Pancreas (tissue), 10 donors: ENCODE measurements at regions not wholly inside any gene's neighbourhood (a gene's known extent, or its start where the extent isn't known, plus 50 kb on each side); places are given as distances from the start of the nearest gene placed in this dataset.

ENCODE experiments used
- ATAC-seq, 4 donors: fragments of 200-7000 bp; cut with Tn5 transposase; one replicate each; pipeline versions ENCODE4 v1.8.0 to v1.9.1; 2020; ENCODE audit warnings: mild to moderate bottlenecking in 4 of 4, moderate library complexity in 4 of 4
- DNase-seq, 6 donors: peaks; one replicate each; pipeline ENCODE4 v3.0.0-alpha.2; 2020
- FAIRE-seq: peaks from 2 replicates; lab custom pipeline; 2012; peaks lifted over from hg19 to GRCh38; lab: Jason Lieb, UNC
- H3K27ac ChIP-seq, 4 donors: fragments of 200-600 bp; sonication (generic); 1 replicate in 3 of 4; 2 replicates in 1 of 4; pipeline versions ENCODE4 v1.5.0 to v1.8.0; 2020
- H3K27me3 ChIP-seq, 4 donors: fragments of 200-600 bp; one replicate each; pipeline ENCODE4 v1.8.0; 2021
- H3K36me3 ChIP-seq, 3 donors: fragments of 200-600 bp; sonication (generic) in 1 of 3; one replicate each; pipeline versions ENCODE4 v1.5.0 to v1.8.0; 2020 to 2021
- H3K4me1 ChIP-seq, 3 donors: fragments of 200-600 bp; one replicate each; pipeline ENCODE4 v1.8.0; 2021
- H3K4me3 ChIP-seq, 4 donors: fragments of 200-600 bp; sonication (generic) in 2 of 4; one replicate each; pipeline versions ENCODE4 v1.5.0 to v1.8.0; 2020 to 2021
- H3K9me3 ChIP-seq, 4 donors: fragments of 200-600 bp; one replicate each; pipeline ENCODE4 v1.8.0; 2021
- whole genome bisulfite sequencing, 2 donors: extraction: QIAGEN DNeasy Blood & Tissue Kit; methylation state at CpG; one replicate each; pipeline ENCODE4 v1.1.7; 2013; 5-methylcytosine and 5-hydroxymethylcytosine counted together
- intact Hi-C, 3 donors: fragments of 100-400 bp; cut with DNase I; formaldehyde crosslinking; loops; one replicate each; pipeline versions ENCODE4 v1.11.1 to v1.14.2; 2022
- TF ChIP-seq, protein P1 (sequence below), 4 donors: fragments of 200-600 bp; sonication (generic) in 3 of 4; IDR thresholded peaks; one replicate each; pipeline versions ENCODE4 v1.5.0 to v1.8.0; 2021; ENCODE audit warnings: antibody characterized with exemption in 4 of 4
- donor health status: healthy with polysubstance abuse.
- donor health status: DM: no; HTN: no; CAD: no; lungs with moderate emphysema.
- donor health status: DM: no; HTN: no; CAD: no.
- donor health status: control.
- donor health status: control.
- donor health status: Bipolar disorder and iron deficiency.
- donor health status: DM: yes; HTN: yes; CAD: no.
- donor health status: DM: no; HTN: no; CAD: no.
- donor health status: DM: no; HTN: no; CAD: no.
- donor health status: DM: yes; HTN: yes; CAD: no.

DNA sequence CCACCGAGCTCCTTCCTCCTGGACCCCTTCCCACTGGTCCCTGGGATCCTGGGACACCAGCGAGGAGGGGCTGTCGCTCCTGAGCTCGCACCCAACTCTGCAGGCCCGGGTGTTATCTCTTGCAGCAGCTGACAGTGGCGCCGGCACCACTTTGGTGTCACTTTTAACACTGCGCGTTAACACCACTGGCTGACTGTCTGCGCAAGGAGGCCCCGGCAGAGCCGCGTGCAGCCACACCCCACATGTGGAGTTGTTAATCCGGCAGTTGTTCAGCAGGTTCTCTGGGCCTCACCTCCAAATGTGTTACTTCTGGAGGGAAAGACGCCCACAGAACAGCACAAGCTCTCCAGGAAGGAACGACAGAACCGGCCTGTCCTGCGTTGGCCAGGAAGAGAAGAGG is 155.0 kb upstream of the GLI2 start:
- ATAC-seq (peak in 1 of 4 donors; percentile 38), DNase-seq (no peak), FAIRE-seq (no peak)
- H3K27ac ChIP-seq = no peak overlapping the region
- WGBS, 2 donors = 63 to 77% methylated on average over 18 of the region's 18 CpGs
- no peaks in the 10 kb centered on the region for H3K4me1 ChIP-seq
- intact Hi-C loops = no loop called here
- TF ChIP-seq, protein P1, sequence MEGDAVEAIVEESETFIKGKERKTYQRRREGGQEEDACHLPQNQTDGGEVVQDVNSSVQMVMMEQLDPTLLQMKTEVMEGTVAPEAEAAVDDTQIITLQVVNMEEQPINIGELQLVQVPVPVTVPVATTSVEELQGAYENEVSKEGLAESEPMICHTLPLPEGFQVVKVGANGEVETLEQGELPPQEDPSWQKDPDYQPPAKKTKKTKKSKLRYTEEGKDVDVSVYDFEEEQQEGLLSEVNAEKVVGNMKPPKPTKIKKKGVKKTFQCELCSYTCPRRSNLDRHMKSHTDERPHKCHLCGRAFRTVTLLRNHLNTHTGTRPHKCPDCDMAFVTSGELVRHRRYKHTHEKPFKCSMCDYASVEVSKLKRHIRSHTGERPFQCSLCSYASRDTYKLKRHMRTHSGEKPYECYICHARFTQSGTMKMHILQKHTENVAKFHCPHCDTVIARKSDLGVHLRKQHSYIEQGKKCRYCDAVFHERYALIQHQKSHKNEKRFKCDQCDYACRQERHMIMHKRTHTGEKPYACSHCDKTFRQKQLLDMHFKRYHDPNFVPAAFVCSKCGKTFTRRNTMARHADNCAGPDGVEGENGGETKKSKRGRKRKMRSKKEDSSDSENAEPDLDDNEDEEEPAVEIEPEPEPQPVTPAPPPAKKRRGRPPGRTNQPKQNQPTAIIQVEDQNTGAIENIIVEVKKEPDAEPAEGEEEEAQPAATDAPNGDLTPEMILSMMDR (IDR thresholded peaks at IDR 0.05) = no peak
- H3K27me3 ChIP-seq = no peaks in the 10 kb centered on the region
- no peak overlapping the region for H3K4me3 ChIP-seq
- no peaks in the 10 kb centered on the region for H3K9me3 ChIP-seq
- no peaks in the 10 kb centered on the region for H3K36me3 ChIP-seq

DNA sequence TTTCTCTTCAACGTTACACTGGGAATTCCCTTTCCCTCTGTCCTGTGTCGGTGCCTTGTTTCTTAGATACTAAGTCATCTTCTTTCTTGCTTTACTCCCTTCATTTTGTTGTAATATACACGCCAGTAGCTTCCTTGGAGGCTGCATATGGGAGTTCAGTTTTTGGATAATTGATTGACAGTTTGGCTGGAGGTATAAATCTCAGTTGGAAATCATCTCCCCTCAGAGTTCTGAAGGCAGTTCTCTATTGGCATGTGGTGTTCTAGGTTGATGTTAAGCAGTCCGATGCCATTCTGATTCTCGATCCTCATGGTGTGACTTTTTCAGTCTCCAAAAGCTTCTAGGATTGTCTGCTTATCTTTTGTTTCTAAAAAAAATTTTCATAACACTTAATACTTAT is 152.5 kb upstream of the GLI2 start:
- 87 to 93% methylated on average over 5 of the region's 5 CpGs for WGBS, 2 donors
- Histone ChIP-seq H3K27ac (no peak overlapping the region), H3K36me3 (no peaks in the 10 kb centered on the region), H3K9me3 (no peaks in the 10 kb centered on the region), H3K4me1 (no peaks in the 10 kb centered on the region), H3K4me3 (no peak overlapping the region), H3K27me3 (no peaks in the 10 kb centered on the region)
- intact Hi-C loops = no loop called here
- no peak for FAIRE-seq
- no peak for DNase-seq
- ATAC-seq = no peak
- TF ChIP-seq, protein P1 (IDR thresholded peaks at IDR 0.05) = no peak

DNA sequence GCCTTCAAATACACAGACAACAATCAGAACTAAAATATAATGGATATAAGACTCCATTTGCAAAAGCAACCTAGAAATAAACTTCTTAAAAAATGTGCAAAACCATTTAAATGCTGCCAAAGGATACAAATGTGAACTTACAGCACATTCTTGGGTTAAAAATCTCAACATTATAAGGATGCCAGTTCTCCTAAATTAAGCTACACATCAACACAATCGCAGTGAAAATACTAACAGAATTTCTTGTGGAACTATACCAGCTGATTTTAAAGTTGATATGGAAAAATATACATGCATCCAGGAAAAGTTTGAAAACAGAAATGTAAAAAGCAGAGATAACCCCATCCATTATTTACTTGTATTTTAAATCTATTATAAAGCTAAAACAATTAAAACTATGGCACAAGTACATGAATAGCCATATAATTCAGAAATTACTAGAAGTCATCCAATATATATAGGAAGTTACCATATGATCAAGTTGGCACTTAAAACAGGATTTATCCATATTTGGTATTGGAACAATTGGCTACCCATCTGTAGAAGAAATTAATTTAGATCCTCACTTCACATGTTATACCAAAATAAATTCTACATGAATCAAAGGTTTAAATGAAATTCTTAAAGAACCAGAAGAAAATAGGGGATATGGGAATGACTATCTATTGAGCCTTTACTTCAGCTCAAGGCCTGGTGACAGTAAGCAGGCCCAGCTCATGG is 151.7 kb upstream of the GLI2 start:
- DNase-seq = no peak
- no peak for ATAC-seq
- Histone ChIP-seq H3K9me3 (no peaks in the 10 kb centered on the region), H3K27me3 (no peaks in the 10 kb centered on the region), H3K36me3 (no peaks in the 10 kb centered on the region), H3K4me3 (no peak overlapping the region), H3K4me1 (no peaks in the 10 kb centered on the region), H3K27ac (no peak overlapping the region)
- no peak for FAIRE-seq
- TF ChIP-seq, protein P1 (IDR thresholded peaks at IDR 0.05) = no peak
- WGBS, 2 donors = 89 to 98% methylated on average over 1 of the region's 1 CpG
- intact Hi-C loops = no loop called here

DNA sequence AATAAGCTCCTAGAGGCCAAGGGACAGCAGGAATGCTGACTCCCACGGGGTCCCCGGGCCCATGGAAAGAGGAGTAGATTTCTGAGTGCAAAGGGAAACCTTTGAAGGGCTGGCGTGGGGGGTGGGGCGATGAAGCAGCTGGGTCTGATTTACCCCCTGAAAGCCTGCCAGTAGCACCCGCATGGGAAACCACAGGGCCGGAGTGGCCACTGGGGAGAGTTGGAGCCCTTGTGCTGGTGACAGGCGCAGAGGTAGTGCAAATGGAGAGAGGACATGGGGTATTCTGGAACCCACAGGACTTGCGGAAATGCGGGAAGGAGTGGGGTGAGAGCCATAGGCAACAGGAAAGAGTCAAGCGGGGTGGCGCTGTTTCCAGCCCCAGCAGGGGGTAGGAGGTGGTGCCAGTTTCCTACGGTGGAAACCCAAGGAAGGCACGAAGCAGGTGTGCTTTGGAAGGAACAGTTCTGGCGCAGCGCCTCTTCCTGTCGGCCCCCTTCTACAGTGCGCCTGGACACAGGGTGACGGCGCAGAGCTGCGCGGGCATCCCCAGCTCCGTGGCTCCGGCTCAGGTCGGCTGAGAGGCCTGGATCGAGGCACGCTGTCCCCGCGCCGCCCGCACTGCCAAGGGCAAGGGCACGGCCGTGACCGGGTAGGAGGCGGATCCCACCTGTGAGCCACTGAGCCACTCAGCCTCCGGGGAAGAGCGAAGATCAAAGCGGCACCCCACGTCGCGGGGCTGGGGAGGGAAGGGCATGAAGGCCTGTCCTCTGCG is 149.0 kb upstream of the GLI2 start:
- Histone ChIP-seq H3K4me1 (no peaks in the 10 kb centered on the region), H3K27ac (no peak overlapping the region), H3K36me3 (no peaks in the 10 kb centered on the region), H3K9me3 (no peaks in the 10 kb centered on the region), H3K4me3 (peak overlapping the region in 1 of 4 donors; percentile 22), H3K27me3 (no peaks in the 10 kb centered on the region)
- DNase-seq (peak in 1 of 6 donors; percentile 15), ATAC-seq (peak; percentile 46 to 80 (median 68)), FAIRE-seq (no peak)
- 30% methylated on average over 40 to 41 of the region's 41 CpGs for WGBS, 2 donors
- TF ChIP-seq, protein P1 (IDR thresholded peaks at IDR 0.05) = no peak
- intact Hi-C loops = no loop called here
